ENCODE measurements at regions not wholly inside any gene's neighbourhood (a gene's known extent, or its start where the extent isn't known, plus 50 kb on each side); places are given as distances from the start of the nearest gene placed in this dataset.

DNA sequence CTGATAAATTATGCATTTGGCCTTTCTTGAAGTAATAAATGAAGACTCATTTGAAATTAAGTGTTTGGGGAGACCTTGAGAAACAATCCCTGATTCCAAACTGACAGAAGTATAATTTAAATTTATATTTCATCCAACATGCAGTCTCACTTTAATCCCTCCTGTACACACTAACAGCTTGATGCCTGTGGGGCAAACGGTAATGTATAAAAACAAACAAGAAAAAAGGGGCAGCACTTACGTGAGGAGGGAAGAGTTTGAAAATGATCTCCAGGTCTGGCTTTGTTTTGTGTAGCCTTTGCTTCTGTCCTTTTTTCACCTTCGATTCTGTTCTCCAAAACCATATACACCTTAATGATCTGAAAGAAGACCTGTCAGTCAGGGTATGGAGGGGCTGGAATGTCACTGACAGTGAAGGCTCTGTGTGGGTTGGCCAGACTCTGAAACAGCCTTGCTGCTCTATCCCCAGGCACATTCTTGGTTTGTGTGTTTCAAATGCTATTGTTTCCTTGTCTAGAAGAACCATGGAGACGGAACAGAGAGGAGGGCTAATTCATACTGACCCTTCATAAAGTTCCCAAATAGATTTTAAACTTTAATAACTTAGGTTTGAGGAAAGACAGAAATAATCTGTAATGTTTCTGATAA lies 338.2 kb upstream of the WWC1 start:
- TF ChIP-seq, protein P1, sequence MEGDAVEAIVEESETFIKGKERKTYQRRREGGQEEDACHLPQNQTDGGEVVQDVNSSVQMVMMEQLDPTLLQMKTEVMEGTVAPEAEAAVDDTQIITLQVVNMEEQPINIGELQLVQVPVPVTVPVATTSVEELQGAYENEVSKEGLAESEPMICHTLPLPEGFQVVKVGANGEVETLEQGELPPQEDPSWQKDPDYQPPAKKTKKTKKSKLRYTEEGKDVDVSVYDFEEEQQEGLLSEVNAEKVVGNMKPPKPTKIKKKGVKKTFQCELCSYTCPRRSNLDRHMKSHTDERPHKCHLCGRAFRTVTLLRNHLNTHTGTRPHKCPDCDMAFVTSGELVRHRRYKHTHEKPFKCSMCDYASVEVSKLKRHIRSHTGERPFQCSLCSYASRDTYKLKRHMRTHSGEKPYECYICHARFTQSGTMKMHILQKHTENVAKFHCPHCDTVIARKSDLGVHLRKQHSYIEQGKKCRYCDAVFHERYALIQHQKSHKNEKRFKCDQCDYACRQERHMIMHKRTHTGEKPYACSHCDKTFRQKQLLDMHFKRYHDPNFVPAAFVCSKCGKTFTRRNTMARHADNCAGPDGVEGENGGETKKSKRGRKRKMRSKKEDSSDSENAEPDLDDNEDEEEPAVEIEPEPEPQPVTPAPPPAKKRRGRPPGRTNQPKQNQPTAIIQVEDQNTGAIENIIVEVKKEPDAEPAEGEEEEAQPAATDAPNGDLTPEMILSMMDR (IDR thresholded peaks at IDR 0.05) = no peak
- no peak for TF ChIP-seq POLR2A (IDR thresholded peaks at IDR 0.05)

Measured in thyroid gland (tissue), 4 donors.